AG04449 (cell line): ENCODE measurements at regions not wholly inside any gene's neighbourhood (a gene's known extent, or its start where the extent isn't known, plus 50 kb on each side); places are given as distances from the start of the nearest gene placed in this dataset.

Experiments
- CTCF ChIA-PET: fragments of 350-600 bp; formaldehyde crosslinking; extraction: SDS; loops from one replicate; lab custom pipeline; 2021; ENCODE audit warnings: antibody characterized with exemption; lab: Yijun Ruan, JAX
- POLR2A ChIA-PET: fragments of 400-600, 350-600 bp; formaldehyde crosslinking; extraction: SDS; loops from one replicate; lab custom pipeline; 2020; ENCODE audit warnings: antibody characterized with exemption, inconsistent platforms; lab: Yijun Ruan, JAX
- DNase-seq: peaks from one replicate; pipeline ENCODE4 v3.0.0-alpha.2; 2010; ENCODE audit warnings: low read depth, low spot score
- H3K4me3 ChIP-seq: 2 replicates; pipeline ENCODE4 v1.5.1; 2011; ENCODE audit warnings: low read depth, mild to moderate bottlenecking, control low read depth, low read length
- TF ChIP-seq, protein P1 (sequence below): IDR thresholded peaks from one replicate; pipeline ENCODE4 v1.5.1; 2011; ENCODE audit warnings: mild to moderate bottlenecking, moderate library complexity, low read length, control low read depth, inconsistent platforms; ENCODE audit not compliant: insufficient read depth; ENCODE audit errors: missing control alignments

DNA sequence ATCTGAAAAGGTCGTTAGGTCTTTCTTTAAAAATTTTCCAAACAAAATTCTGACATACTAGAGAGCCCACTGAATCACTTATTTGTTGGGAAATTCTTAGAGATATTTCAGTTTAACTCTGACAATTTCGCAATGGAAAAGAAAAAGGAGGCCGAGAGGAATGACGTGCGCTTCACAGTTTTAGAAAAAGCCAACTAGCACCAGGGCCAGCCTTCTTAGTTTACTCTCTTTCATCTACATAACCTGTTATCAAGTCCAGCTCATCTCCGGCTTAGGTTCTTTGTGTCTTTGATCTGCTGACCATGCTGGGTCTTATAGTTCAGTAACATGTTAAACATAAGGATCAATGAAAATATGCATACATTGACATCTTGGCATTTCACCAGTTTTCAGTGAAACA is 201.7 kb upstream of the TAS2R1 start:
- TF ChIP-seq, protein P1, sequence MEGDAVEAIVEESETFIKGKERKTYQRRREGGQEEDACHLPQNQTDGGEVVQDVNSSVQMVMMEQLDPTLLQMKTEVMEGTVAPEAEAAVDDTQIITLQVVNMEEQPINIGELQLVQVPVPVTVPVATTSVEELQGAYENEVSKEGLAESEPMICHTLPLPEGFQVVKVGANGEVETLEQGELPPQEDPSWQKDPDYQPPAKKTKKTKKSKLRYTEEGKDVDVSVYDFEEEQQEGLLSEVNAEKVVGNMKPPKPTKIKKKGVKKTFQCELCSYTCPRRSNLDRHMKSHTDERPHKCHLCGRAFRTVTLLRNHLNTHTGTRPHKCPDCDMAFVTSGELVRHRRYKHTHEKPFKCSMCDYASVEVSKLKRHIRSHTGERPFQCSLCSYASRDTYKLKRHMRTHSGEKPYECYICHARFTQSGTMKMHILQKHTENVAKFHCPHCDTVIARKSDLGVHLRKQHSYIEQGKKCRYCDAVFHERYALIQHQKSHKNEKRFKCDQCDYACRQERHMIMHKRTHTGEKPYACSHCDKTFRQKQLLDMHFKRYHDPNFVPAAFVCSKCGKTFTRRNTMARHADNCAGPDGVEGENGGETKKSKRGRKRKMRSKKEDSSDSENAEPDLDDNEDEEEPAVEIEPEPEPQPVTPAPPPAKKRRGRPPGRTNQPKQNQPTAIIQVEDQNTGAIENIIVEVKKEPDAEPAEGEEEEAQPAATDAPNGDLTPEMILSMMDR: no peak
- no peak overlapping the region for H3K4me3 ChIP-seq
- POLR2A ChIA-PET: no interaction called here
- DNase-seq: no peak
- CTCF ChIA-PET: no interaction called here

DNA sequence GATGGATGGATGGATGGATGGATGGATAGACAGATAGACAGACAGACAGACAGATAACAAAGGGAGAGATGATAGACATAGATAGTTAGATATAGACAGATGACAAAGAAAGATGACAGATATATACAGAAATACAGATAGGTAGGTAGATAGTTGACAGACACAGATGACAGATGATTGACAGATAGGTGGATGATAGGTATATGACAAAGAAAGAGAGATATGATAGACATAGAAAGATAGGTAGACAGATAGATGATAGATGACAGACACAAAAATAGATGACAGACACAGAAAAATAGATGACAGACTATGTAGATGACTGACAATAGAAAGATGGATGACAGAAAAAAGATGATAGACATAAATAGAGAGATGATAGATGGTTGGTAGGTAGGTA is 200.0 kb upstream of the TAS2R1 start:
- ChIA-PET POLR2A (no interaction called here), CTCF (no interaction called here)
- no peak overlapping the region for H3K4me3 ChIP-seq
- TF ChIP-seq, protein P1: no peak
- DNase-seq: no peak

DNA sequence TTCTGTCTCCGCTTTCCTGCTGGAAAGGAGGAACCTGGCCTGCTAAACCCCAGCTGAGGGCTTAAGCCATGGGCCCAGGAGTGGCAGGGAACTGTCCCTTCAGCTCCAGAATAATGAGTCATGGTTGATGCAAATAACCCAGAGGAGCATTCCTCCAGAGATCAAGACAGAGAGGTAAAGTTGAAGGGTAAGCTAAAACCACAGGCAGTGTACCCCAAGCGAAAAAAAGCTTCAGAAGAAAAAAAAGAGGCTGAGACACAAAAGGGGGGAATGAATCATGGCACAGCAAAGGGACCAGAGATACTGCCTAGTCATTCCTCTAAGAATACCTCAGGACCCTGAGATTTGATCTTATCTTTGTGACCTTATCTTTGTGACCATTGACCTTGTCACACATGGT is 199.5 kb upstream of the TAS2R1 start:
- TF ChIP-seq, protein P1: no peak
- CTCF ChIA-PET: no interaction called here
- DNase-seq: no peak
- no peak overlapping the region for H3K4me3 ChIP-seq
- POLR2A ChIA-PET: no interaction called here

DNA sequence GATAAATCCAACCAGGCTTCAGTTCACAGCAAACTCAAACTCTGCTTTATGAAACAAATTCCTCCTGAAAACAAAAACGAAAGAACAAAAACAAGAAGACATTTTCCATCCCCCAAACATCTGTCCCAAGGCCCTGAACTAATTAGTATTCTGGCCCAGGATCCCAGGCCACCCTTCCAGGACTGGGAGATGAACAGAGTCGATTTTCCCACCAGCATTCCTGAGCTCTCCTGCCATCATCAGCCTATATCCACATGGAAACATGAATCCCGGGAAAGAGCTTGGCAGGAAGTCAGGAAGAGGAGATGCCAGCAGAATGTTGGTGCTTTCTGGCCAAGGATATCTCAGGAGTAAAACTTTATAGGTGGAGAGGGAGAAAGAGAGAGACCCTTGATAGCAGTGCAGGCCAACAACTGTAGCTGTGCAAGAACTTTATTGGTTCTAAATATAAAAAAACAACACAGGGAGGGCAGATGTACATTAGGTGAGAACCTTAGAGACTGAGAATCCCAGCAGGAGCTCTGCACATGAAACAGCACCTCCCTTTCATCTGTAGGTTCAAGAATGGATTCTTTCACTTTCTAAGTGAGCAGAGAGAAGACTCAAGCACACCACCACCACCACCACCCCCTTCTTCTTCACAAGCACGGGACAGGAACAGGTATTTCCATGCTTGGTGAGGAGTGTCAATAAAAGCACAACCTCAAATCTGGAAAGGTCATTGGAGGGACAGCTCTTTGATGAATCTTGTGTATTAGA is 190.7 kb upstream of the TAS2R1 start:
- ChIA-PET CTCF (no interaction called here), POLR2A (no interaction called here)
- TF ChIP-seq, protein P1: no peak
- no peak for DNase-seq
- H3K4me3 ChIP-seq: no peak overlapping the region

DNA sequence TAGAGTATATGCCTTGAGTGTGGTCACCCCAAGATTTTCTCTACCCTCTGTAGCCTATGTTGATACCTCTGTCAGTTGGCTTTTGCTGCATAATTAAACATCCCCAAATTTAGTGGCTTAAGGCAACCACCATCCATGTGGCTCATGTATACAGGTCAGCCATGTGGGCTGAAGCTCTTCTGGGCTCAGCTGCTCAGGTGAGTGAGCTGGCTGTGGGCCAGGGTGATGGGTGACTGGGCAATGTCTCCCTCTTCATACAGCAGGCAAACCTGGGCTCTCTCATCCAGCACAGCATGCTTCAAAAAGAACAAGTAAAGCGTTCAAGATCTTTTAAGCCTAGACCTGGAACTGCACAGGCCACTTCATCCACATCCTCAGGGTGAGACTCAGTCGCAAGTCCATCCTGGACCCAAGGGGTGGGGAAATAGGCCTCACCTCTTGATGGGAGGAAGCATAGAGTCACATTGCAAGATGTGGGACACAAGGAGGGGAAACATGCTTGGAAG is 188.2 kb upstream of the TAS2R1 start:
- ChIA-PET CTCF (no interaction called here), POLR2A (no interaction called here)
- DNase-seq: no peak
- no peak overlapping the region for H3K4me3 ChIP-seq
- TF ChIP-seq, protein P1: no peak

DNA sequence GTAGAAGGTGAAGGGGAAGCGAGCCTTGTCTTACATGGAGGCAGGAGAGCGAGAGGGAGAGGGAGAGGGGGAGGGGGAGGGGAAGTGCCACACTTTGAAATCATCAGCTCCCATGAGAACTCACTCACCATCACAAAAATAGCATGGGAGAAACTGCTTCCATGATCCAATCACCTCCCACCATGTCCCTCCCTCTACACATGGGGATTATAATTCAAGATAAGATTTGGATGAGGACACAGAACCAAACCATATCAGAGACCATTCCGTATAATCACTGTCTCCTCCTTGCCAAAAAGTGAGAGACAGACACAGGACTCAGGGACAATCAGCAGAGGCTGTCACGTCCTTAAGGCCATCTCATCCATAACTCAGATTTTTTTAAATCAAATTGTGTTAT is 187.7 kb upstream of the TAS2R1 start:
- H3K4me3 ChIP-seq: no peak overlapping the region
- ChIA-PET CTCF (no interaction called here), POLR2A (no interaction called here)
- no peak for DNase-seq
- TF ChIP-seq, protein P1: no peak
